Endothelial cell of umbilical vein (primary cell): ENCODE measurements at regions not wholly inside any gene's neighbourhood (a gene's known extent, or its start where the extent isn't known, plus 50 kb on each side); places are given as distances from the start of the nearest gene placed in this dataset.

ENCODE experiments used
- BruUV-seq: library from RNA; stranded (reverse); fragments of 400-500 nt; replicated peaks from 2 replicates; lab custom pipeline; 2021; lab: Mats Ljungman, UMichigan
- CTCF ChIA-PET: fragments of 300-600, 350-600 bp; sonication (Branson Sonifier 250); formaldehyde crosslinking; loops from one replicate; lab custom pipeline; 2021; ENCODE audit warnings: antibody characterized with exemption, inconsistent platforms; lab: Charles Lee
- POLR2A ChIA-PET: fragments of 300-600, 350-600 bp; sonication (Branson Sonifier 250); formaldehyde crosslinking; loops from one replicate; lab custom pipeline; 2021; ENCODE audit warnings: antibody characterized with exemption, inconsistent platforms; lab: Charles Lee
- DNase-seq: peaks from one replicate; pipeline ENCODE4 v3.0.0-alpha.2; 2011; ENCODE audit warnings: low read depth, low spot score
- FAIRE-seq: peaks from 2 replicates; lab custom pipeline; 2011; peaks lifted over from hg19 to GRCh38; lab: Jason Lieb, UNC
- H2AFZ ChIP-seq: 2 replicates; pipeline ENCODE4 v1.6.0; 2012; ENCODE audit warnings: low read depth, low read length, control low read depth, inconsistent platforms
- H3K27ac ChIP-seq: 2 replicates; pipeline ENCODE4 v1.5.1; 2011; ENCODE audit warnings: low read depth, mild to moderate bottlenecking, control low read depth, low read length, moderate library complexity; ENCODE audit not compliant: insufficient read depth
- H3K27me3 ChIP-seq, 2 experiments: 2 replicates each; pipeline versions ENCODE4 v1.6.0 to v1.6.1; 2011; ENCODE audit warnings: low read length in 2 of 2, mixed read lengths in 1 of 2; ENCODE audit not compliant: control insufficient read depth in 2 of 2, insufficient read depth in 2 of 2
- H3K36me3 ChIP-seq, 2 experiments: 2 replicates in 1 of 2; 3 replicates in 1 of 2; pipeline ENCODE4 v1.5.1; 2011; ENCODE audit warnings: low read length in 2 of 2, mild to moderate bottlenecking in 1 of 2, moderate library complexity in 1 of 2; ENCODE audit not compliant: control insufficient read depth in 2 of 2, insufficient read depth in 2 of 2; ENCODE audit errors: extremely low read depth in 1 of 2
- H3K4me1 ChIP-seq: 3 replicates; pipeline ENCODE4 v1.5.1; 2011; ENCODE audit warnings: mild to moderate bottlenecking, low read length; ENCODE audit not compliant: control insufficient read depth, insufficient read depth; ENCODE audit errors: extremely low read depth
- H3K4me2 ChIP-seq: 2 replicates; pipeline ENCODE4 v1.6.1; 2011; ENCODE audit warnings: low read length, control low read depth, mixed read lengths; ENCODE audit not compliant: insufficient read depth
- H3K4me3 ChIP-seq, 3 experiments: fragments of 200-600 bp in 1 of 3; sonication (generic), shearing (Covaris generic) in 1 of 3; replicated peaks in 1 of 3; 2 replicates each; pipeline ENCODE4 v1.5.1; 2011 to 2016; ENCODE audit warnings: control low read depth in 3 of 3, low read length in 3 of 3, mild to moderate bottlenecking in 2 of 3, inconsistent platforms in 1 of 3, low read depth in 1 of 3, moderate library complexity in 1 of 3; ENCODE audit not compliant: insufficient read depth in 1 of 3
- H3K79me2 ChIP-seq: 2 replicates; pipeline ENCODE4 v1.6.0; 2012; ENCODE audit warnings: low read length, inconsistent platforms; ENCODE audit not compliant: control insufficient read depth, insufficient read depth
- H3K9ac ChIP-seq: replicated peaks from 2 replicates; pipeline ENCODE3; 2011; ENCODE audit warnings: low read length, control low read depth; ENCODE audit not compliant: insufficient read depth; ENCODE audit errors: extremely low read depth
- H3K9me1 ChIP-seq: replicated peaks from 3 replicates; pipeline ENCODE4 v1.6.0; 2011; ENCODE audit warnings: mild to moderate bottlenecking, low read length; ENCODE audit not compliant: control insufficient read depth, insufficient read depth; ENCODE audit errors: extremely low read depth
- H3K9me3 ChIP-seq: replicated peaks from 2 replicates; pipeline ENCODE4 v1.5.1; 2012; ENCODE audit warnings: low read length, inconsistent platforms; ENCODE audit not compliant: control insufficient read depth, insufficient read depth
- H4K20me1 ChIP-seq: replicated peaks from 2 replicates; pipeline ENCODE3; 2011; ENCODE audit warnings: mild to moderate bottlenecking, low read length; ENCODE audit not compliant: control insufficient read depth, insufficient read depth; ENCODE audit errors: extremely low read depth
- EZH2 ChIP-seq: IDR thresholded peaks from 2 replicates; pipeline ENCODE4 v1.6.1; 2012; ENCODE audit warnings: borderline replicate concordance, low read depth, mild to moderate bottlenecking, moderate library complexity, low read length, inconsistent platforms; ENCODE audit not compliant: severe bottlenecking
- FOS ChIP-seq: IDR thresholded peaks from 2 replicates; pipeline ENCODE4 v1.6.1; 2011; ENCODE audit warnings: mild to moderate bottlenecking, low read length, moderate library complexity, borderline replicate concordance; ENCODE audit not compliant: insufficient read depth
- GATA2 ChIP-seq: IDR thresholded peaks from 2 replicates; pipeline ENCODE4 v1.7.0; 2011; ENCODE audit warnings: low read depth, mild to moderate bottlenecking, moderate library complexity, mixed read lengths, low read length; ENCODE audit not compliant: insufficient read length, insufficient read depth
- JUN ChIP-seq: IDR thresholded peaks from 2 replicates; pipeline ENCODE4 v1.6.1; 2011; ENCODE audit warnings: borderline replicate concordance, low read depth; ENCODE audit not compliant: insufficient read length, insufficient read depth
- MYC ChIP-seq: IDR thresholded peaks from one replicate; pipeline ENCODE4 v1.6.1; 2011; ENCODE audit warnings: mild to moderate bottlenecking, low read depth, low read length
- POLR2A ChIP-seq: IDR thresholded peaks from 2 replicates; pipeline ENCODE4 v1.6.1; 2012; ENCODE audit warnings: low read depth, mild to moderate bottlenecking, control low read depth, low read length
- POLR2AphosphoS5 ChIP-seq: IDR thresholded peaks from 2 replicates; pipeline ENCODE4 v1.6.1; 2012; ENCODE audit warnings: low read depth, mild to moderate bottlenecking, control low read depth, low read length, moderate library complexity; ENCODE audit not compliant: insufficient read depth
- dilution Hi-C: fragments of 300-500 bp; cut with MboI; formaldehyde crosslinking; loops from one replicate; pipeline ENCODE4 v1.15.0; 2019; ENCODE audit warnings: low sequenced_read_pairs; ENCODE audit not compliant: extremely low pct_ligation_motif_present
- intact Hi-C: fragments of 100-400 bp; cut with micrococcal nuclease; formaldehyde crosslinking; loops from one replicate; pipeline ENCODE4 v1.10.0; 2022
- TF ChIP-seq, protein P1 (sequence below), 2 donors: IDR thresholded peaks; 1 replicate in 1 of 2; 2 replicates in 1 of 2; pipeline ENCODE4 v1.5.1; 2011; ENCODE audit warnings: low read length in 2 of 2, mild to moderate bottlenecking in 2 of 2, moderate library complexity in 2 of 2, control low read depth in 1 of 2, inconsistent platforms in 1 of 2, low read depth in 1 of 2; ENCODE audit not compliant: insufficient read depth in 1 of 2; ENCODE audit errors: extremely low read depth in 1 of 2
- TF ChIP-seq, protein P2 (sequence below): IDR thresholded peaks from 2 replicates; pipeline ENCODE4 v1.6.1; 2011; ENCODE audit not compliant: insufficient read depth, insufficient read length

DNA sequence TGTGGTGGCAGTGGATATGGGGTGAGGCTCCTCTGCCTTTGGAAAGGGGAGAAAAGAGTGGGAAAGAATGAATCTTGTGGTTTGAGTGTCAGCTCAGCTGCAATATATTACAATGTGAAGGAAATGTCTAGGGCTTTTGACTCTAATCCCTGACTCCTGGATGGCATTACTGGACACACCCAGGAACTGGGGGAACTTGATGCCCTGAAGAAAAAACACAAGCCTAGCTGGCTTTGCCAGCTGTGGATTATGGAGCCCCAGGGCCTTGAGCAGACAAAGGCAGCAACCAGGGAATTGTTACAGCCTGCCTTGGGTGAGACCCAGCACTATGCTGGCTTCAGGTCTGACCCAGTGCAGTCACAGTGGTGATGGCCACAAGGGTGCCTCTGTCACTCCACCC, 57.1 kb upstream of the CYSLTR1 start:
- Histone ChIP-seq H3K4me3 (no peak overlapping the region), H3K4me2 (no peak overlapping the region), H3K9me3 (no peaks in the 10 kb centered on the region), H3K9ac (no peak overlapping the region), H3K36me3 (no peaks in the 10 kb centered on the region), H3K4me1 (no peaks in the 10 kb centered on the region), H3K79me2 (no peaks in the 10 kb centered on the region), H3K9me1 (no peaks in the 10 kb centered on the region), H4K20me1 (no peaks in the 10 kb centered on the region), H3K27ac (no peak overlapping the region), H3K27me3 (no peaks in the 10 kb centered on the region), H2AFZ (no peak overlapping the region)
- dilution Hi-C loops, result no loop called here
- no peak for TF ChIP-seq FOS
- TF ChIP-seq, protein P1, sequence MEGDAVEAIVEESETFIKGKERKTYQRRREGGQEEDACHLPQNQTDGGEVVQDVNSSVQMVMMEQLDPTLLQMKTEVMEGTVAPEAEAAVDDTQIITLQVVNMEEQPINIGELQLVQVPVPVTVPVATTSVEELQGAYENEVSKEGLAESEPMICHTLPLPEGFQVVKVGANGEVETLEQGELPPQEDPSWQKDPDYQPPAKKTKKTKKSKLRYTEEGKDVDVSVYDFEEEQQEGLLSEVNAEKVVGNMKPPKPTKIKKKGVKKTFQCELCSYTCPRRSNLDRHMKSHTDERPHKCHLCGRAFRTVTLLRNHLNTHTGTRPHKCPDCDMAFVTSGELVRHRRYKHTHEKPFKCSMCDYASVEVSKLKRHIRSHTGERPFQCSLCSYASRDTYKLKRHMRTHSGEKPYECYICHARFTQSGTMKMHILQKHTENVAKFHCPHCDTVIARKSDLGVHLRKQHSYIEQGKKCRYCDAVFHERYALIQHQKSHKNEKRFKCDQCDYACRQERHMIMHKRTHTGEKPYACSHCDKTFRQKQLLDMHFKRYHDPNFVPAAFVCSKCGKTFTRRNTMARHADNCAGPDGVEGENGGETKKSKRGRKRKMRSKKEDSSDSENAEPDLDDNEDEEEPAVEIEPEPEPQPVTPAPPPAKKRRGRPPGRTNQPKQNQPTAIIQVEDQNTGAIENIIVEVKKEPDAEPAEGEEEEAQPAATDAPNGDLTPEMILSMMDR (IDR thresholded peaks at IDR 0.05; ENCODE audit: extremely low read depth in 1 of 2, insufficient read depth in 1 of 2, low read depth in 1 of 2, low read length in 2 of 2), result no peak
- TF ChIP-seq EZH2, result no peak
- no peak for TF ChIP-seq POLR2AphosphoS5
- TF ChIP-seq GATA2, result no peak
- no peak for TF ChIP-seq JUN
- TF ChIP-seq MYC, result no peak
- no peak for TF ChIP-seq POLR2A
- TF ChIP-seq, protein P2, sequence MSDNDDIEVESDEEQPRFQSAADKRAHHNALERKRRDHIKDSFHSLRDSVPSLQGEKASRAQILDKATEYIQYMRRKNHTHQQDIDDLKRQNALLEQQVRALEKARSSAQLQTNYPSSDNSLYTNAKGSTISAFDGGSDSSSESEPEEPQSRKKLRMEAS, result no peak
- BruUV-seq, result no TSS peak
- no peak for DNase-seq
- ChIA-PET POLR2A (no interaction called here), CTCF (no interaction called here)
- FAIRE-seq, result no peak
- intact Hi-C loops, result no loop called here
